ENCODE measurements at regions not wholly inside any gene's neighbourhood (a gene's known extent, or its start where the extent isn't known, plus 50 kb on each side); places are given as distances from the start of the nearest gene placed in this dataset.

- no peak overlapping the region for H3K9ac ChIP-seq (ENCODE audit: low read length)
- TF ChIP-seq, protein P1, sequence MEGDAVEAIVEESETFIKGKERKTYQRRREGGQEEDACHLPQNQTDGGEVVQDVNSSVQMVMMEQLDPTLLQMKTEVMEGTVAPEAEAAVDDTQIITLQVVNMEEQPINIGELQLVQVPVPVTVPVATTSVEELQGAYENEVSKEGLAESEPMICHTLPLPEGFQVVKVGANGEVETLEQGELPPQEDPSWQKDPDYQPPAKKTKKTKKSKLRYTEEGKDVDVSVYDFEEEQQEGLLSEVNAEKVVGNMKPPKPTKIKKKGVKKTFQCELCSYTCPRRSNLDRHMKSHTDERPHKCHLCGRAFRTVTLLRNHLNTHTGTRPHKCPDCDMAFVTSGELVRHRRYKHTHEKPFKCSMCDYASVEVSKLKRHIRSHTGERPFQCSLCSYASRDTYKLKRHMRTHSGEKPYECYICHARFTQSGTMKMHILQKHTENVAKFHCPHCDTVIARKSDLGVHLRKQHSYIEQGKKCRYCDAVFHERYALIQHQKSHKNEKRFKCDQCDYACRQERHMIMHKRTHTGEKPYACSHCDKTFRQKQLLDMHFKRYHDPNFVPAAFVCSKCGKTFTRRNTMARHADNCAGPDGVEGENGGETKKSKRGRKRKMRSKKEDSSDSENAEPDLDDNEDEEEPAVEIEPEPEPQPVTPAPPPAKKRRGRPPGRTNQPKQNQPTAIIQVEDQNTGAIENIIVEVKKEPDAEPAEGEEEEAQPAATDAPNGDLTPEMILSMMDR (IDR thresholded peaks at IDR 0.05; ENCODE audit: insufficient read depth, low read depth, low read length) = no peak
- TF ChIP-seq EZH2 (IDR thresholded peaks at IDR 0.05; ENCODE audit: insufficient read depth, low read length) = no peak
- Mint-ChIP-seq H3K9me3 (ENCODE audit: unreplicated experiment) (no peaks in the 10 kb centered on the region), H3K4me3 (ENCODE audit: unreplicated experiment) (no peak overlapping the region), H3K36me3 (ENCODE audit: low read depth, unreplicated experiment) (no peaks in the 10 kb centered on the region), H3K27ac (ENCODE audit: unreplicated experiment) (no peak overlapping the region), H3K27me3 (ENCODE audit: low read depth, unreplicated experiment) (peaks cover 9% of the 10 kb centered on the region), H3K4me1 (ENCODE audit: low read depth, unreplicated experiment) (peaks cover 19% of the 10 kb centered on the region)
- no peaks in the 10 kb centered on the region for H4K20me1 ChIP-seq (ENCODE audit: insufficient read depth, low read length)
- no peaks in the 10 kb centered on the region for H3K27me3 ChIP-seq (ENCODE audit: insufficient read depth, low read length)
- no peaks in the 10 kb centered on the region for H3K36me3 ChIP-seq (ENCODE audit: insufficient read depth, low read length)
- no peak overlapping the region for H3K4me3 ChIP-seq (ENCODE audit: insufficient read depth, low read depth, low read length)
- H3K27ac ChIP-seq (ENCODE audit: low read depth, low read length) = no peak overlapping the region
- no peak for FAIRE-seq
- DNase-seq (ENCODE audit: low read depth) = no peak
- no peaks in the 10 kb centered on the region for H3K79me2 ChIP-seq (ENCODE audit: insufficient read depth, low read length)
- no peak overlapping the region for H3K4me2 ChIP-seq (ENCODE audit: low read length)
- H2AFZ ChIP-seq (ENCODE audit: low read depth, low read length) = no peak overlapping the region
- peaks cover 8% of the 10 kb centered on the region for H3K4me1 ChIP-seq (ENCODE audit: insufficient read depth, low read length)
- no peaks in the 10 kb centered on the region for H3K9me3 ChIP-seq (ENCODE audit: insufficient read depth, low read depth, low read length)
Observed at GRCh38 chr1:61607448-61607847, 117.5 kb downstream of the TM2D1 start.

DNA sequence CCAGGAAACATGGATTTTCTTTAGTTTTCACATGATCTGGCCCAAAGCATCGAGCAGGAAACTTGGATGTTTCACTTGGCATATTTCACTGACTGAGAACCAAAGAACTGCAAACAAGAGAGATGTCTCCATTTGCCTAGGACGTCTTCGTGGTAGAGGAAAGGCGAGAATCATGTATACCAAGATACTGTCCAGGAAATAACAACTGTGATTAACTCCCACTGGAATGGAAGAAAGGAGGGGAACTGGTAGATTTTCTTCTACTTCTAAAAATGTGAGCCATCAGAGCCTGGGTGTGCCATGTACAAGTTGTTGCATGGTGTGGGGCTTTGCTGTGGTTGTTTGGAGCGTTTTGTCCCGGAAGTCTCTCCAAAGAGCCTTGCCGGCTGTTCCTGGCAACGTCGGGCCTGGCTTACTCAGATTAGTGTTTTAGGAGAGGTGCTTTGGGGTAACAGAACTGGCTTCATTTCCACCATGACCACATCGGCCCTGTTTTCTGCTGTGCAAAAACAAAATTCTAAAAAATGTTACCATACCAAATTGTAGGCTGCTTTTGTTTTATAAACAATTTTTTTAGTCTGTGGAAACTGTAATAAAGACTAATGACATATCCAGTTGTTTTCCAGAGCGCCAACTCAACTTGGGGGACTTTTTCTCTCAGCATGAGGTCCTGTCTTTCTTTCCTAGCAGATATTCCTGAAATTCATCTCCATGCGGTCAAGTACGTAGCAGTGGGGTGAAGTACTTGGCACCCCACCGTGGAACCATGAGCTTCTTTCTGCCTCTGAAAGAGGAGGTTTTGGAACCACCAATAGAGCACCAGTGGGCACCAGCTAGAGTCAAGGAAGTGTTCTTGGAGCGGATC, 118.3 kb downstream of the TM2D1 start:
- no peak overlapping the region for H3K4me3 ChIP-seq (ENCODE audit: insufficient read depth, low read depth, low read length)
- peak overlapping the region; percentile 41 for H3K27ac Mint-ChIP-seq (ENCODE audit: unreplicated experiment)
- no peaks in the 10 kb centered on the region for H4K20me1 ChIP-seq (ENCODE audit: insufficient read depth, low read length)
- no peak overlapping the region for H2AFZ ChIP-seq (ENCODE audit: low read depth, low read length)
- no peaks in the 10 kb centered on the region for H3K9me3 ChIP-seq (ENCODE audit: insufficient read depth, low read depth, low read length)
- H3K36me3 ChIP-seq (ENCODE audit: insufficient read depth, low read length) = no peaks in the 10 kb centered on the region
- peaks cover 6% of the 10 kb centered on the region for H3K27me3 Mint-ChIP-seq (ENCODE audit: low read depth, unreplicated experiment)
- peaks cover 8% of the 10 kb centered on the region for H3K4me1 ChIP-seq (ENCODE audit: insufficient read depth, low read length)
- no peaks in the 10 kb centered on the region for H3K27me3 ChIP-seq (ENCODE audit: insufficient read depth, low read length)
- FAIRE-seq (peak; percentile 73), DNase-seq (ENCODE audit: low read depth) (peak; percentile 34)
- TF ChIP-seq, protein P1 (IDR thresholded peaks at IDR 0.05; ENCODE audit: insufficient read depth, low read depth, low read length) = no peak
- no peak for TF ChIP-seq EZH2 (IDR thresholded peaks at IDR 0.05; ENCODE audit: insufficient read depth, low read length)
- no peaks in the 10 kb centered on the region for H3K36me3 Mint-ChIP-seq (ENCODE audit: low read depth, unreplicated experiment)
- H3K79me2 ChIP-seq (ENCODE audit: insufficient read depth, low read length) = no peaks in the 10 kb centered on the region
- H3K9ac ChIP-seq (ENCODE audit: low read length) = peak overlapping the region; percentile 17
- peak overlapping the region; percentile 32 for H3K4me2 ChIP-seq (ENCODE audit: low read length)
- peaks cover 19% of the 10 kb centered on the region for H3K4me1 Mint-ChIP-seq (ENCODE audit: low read depth, unreplicated experiment)
- no peaks in the 10 kb centered on the region for H3K9me3 Mint-ChIP-seq (ENCODE audit: unreplicated experiment)
- H3K4me3 Mint-ChIP-seq (ENCODE audit: unreplicated experiment) = no peak overlapping the region
- peak overlapping the region; percentile 60 for H3K27ac ChIP-seq (ENCODE audit: low read depth, low read length)
